ENCODE measurements at regions not wholly inside any gene's neighbourhood (a gene's known extent, or its start where the extent isn't known, plus 50 kb on each side); places are given as distances from the start of the nearest gene placed in this dataset.
"Not testable (repeated sequence)": the region's sequence is repeated elsewhere in the genome, so short reads cannot be mapped to it uniquely, and the experiment has no call there.

GRCh38 chr22:47624252-47625012 lies 862.0 kb downstream of the TBC1D22A start:
- FAIRE-seq (no peak), DNase-seq (ENCODE audit: low spot score) (no peak)

- FAIRE-seq (no peak), DNase-seq (ENCODE audit: low spot score) (no peak)
These were observed 861.3 kb downstream of the TBC1D22A start for GRCh38 chr22:47623763-47624148.

GRCh38 chr22:47623066-47623762 lies 860.8 kb downstream of the TBC1D22A start:
- no peak for FAIRE-seq
- DNase-seq (ENCODE audit: low spot score), result no peak

GRCh38 chr22:47622541-47622940 lies 860.1 kb downstream of the TBC1D22A start:
- DNase-seq (ENCODE audit: low spot score) (no peak), FAIRE-seq (no peak)

GRCh38 chr22:47621253-47621652 lies 858.8 kb downstream of the TBC1D22A start:
- FAIRE-seq, result no peak

GRCh38 chr22:47620391-47620790 lies 857.9 kb downstream of the TBC1D22A start:
- no peak for FAIRE-seq
- no peak for DNase-seq (ENCODE audit: low spot score)

More at GRCh38 chr22:47621253-47621652, 858.8 kb downstream of the TBC1D22A start:
- DNase-seq (ENCODE audit: low spot score), result no peak

- FAIRE-seq, result no peak
These were observed 857.2 kb downstream of the TBC1D22A start for GRCh38 chr22:47619631-47620030.

GRCh38 chr22:47618180-47619010 lies 855.9 kb downstream of the TBC1D22A start:
- no peak for DNase-seq (ENCODE audit: low spot score)
- FAIRE-seq, result no peak

More at GRCh38 chr22:47619631-47620030, 857.2 kb downstream of the TBC1D22A start:
- DNase-seq (ENCODE audit: low spot score), result no peak

GRCh38 chr22:47617186-47617585 lies 854.7 kb downstream of the TBC1D22A start:
- DNase-seq (ENCODE audit: low spot score) (no peak), FAIRE-seq (no peak)

- FAIRE-seq (no peak), DNase-seq (ENCODE audit: low spot score) (no peak)
These were observed 854.1 kb downstream of the TBC1D22A start for GRCh38 chr22:47616396-47617020.

- no peak for DNase-seq (ENCODE audit: low spot score)
- no peak for FAIRE-seq
These were observed 852.6 kb downstream of the TBC1D22A start for GRCh38 chr22:47615051-47615450.

GRCh38 chr22:47613606-47614350 lies 851.3 kb downstream of the TBC1D22A start:
- FAIRE-seq (no peak), DNase-seq (ENCODE audit: low spot score) (no peak)

- not testable (repeated sequence) for FAIRE-seq; DNase-seq (ENCODE audit: low spot score)
These were observed 850.7 kb downstream of the TBC1D22A start for GRCh38 chr22:47613181-47613580.

GRCh38 chr22:47612311-47612910 lies 850.0 kb downstream of the TBC1D22A start:
- FAIRE-seq (no peak), DNase-seq (ENCODE audit: low spot score) (no peak)

GRCh38 chr22:47610764-47611163 lies 848.3 kb downstream of the TBC1D22A start:
- no peak for FAIRE-seq

GRCh38 chr22:47610281-47610680 lies 847.8 kb downstream of the TBC1D22A start:
- no peak for FAIRE-seq
- DNase-seq (ENCODE audit: low spot score), result no peak

More at GRCh38 chr22:47610764-47611163, 848.3 kb downstream of the TBC1D22A start:
- no peak for DNase-seq (ENCODE audit: low spot score)

- no peak for FAIRE-seq
- DNase-seq (ENCODE audit: low spot score), result no peak
These were observed 847.2 kb downstream of the TBC1D22A start for GRCh38 chr22:47609653-47610052.

GRCh38 chr22:47608421-47608820 lies 846.0 kb downstream of the TBC1D22A start:
- no peak for DNase-seq (ENCODE audit: low spot score)

GRCh38 chr22:47607486-47607885 lies 845.0 kb downstream of the TBC1D22A start:
- no peak for FAIRE-seq
- DNase-seq (ENCODE audit: low spot score), result no peak

More at GRCh38 chr22:47608421-47608820, 846.0 kb downstream of the TBC1D22A start:
- no peak for FAIRE-seq

- no peak for FAIRE-seq
These were observed 844.0 kb downstream of the TBC1D22A start for GRCh38 chr22:47606426-47606825.

More at GRCh38 chr22:47606426-47606825, 844.0 kb downstream of the TBC1D22A start:
- DNase-seq (ENCODE audit: low spot score), result no peak

All from RCC 7860 (cell line).